AG04449 (cell line): ENCODE measurements at regions not wholly inside any gene's neighbourhood (a gene's known extent, or its start where the extent isn't known, plus 50 kb on each side); places are given as distances from the start of the nearest gene placed in this dataset.

ENCODE experiments used
- CTCF ChIA-PET: fragments of 350-600 bp; formaldehyde crosslinking; extraction: SDS; loops from one replicate; lab custom pipeline; 2021; ENCODE audit warnings: antibody characterized with exemption; lab: Yijun Ruan, JAX
- POLR2A ChIA-PET: fragments of 400-600, 350-600 bp; formaldehyde crosslinking; extraction: SDS; loops from one replicate; lab custom pipeline; 2020; ENCODE audit warnings: antibody characterized with exemption, inconsistent platforms; lab: Yijun Ruan, JAX
- DNase-seq: peaks from one replicate; pipeline ENCODE4 v3.0.0-alpha.2; 2010; ENCODE audit warnings: low read depth, low spot score
- H3K4me3 ChIP-seq: 2 replicates; pipeline ENCODE4 v1.5.1; 2011; ENCODE audit warnings: low read depth, mild to moderate bottlenecking, control low read depth, low read length
- TF ChIP-seq, protein P1 (sequence below): IDR thresholded peaks from one replicate; pipeline ENCODE4 v1.5.1; 2011; ENCODE audit warnings: mild to moderate bottlenecking, moderate library complexity, low read length, control low read depth, inconsistent platforms; ENCODE audit not compliant: insufficient read depth; ENCODE audit errors: missing control alignments

DNA sequence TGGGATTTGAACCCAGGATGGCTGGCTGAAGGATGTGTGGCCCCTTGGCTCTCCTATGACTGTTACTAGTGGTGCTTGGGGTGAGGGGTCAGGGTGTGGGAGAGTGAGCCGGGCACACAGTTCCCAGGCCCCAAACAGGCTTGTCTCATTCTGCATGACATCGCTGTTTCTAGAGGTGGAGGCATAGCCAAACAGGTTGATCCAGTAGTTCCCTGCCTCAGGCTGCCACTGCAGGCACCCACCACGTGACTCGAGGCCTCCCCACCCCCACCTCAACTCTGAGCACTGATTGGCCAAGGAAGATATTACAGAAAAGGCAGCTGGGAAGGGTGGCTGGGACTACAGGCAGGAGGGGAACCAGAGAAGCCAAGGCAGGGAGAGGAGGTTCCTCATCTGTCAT is 102.6 kb downstream of the NCOR2 start:
- ChIA-PET CTCF (interaction anchor here (2.1 kb wide), 1 partner anchor 10 kb away, joined by 5 read pairs; no protein-coding TSS in a partner anchor), POLR2A (no interaction called here)
- TF ChIP-seq, protein P1, sequence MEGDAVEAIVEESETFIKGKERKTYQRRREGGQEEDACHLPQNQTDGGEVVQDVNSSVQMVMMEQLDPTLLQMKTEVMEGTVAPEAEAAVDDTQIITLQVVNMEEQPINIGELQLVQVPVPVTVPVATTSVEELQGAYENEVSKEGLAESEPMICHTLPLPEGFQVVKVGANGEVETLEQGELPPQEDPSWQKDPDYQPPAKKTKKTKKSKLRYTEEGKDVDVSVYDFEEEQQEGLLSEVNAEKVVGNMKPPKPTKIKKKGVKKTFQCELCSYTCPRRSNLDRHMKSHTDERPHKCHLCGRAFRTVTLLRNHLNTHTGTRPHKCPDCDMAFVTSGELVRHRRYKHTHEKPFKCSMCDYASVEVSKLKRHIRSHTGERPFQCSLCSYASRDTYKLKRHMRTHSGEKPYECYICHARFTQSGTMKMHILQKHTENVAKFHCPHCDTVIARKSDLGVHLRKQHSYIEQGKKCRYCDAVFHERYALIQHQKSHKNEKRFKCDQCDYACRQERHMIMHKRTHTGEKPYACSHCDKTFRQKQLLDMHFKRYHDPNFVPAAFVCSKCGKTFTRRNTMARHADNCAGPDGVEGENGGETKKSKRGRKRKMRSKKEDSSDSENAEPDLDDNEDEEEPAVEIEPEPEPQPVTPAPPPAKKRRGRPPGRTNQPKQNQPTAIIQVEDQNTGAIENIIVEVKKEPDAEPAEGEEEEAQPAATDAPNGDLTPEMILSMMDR, result no peak
- H3K4me3 ChIP-seq, result no peak overlapping the region
- DNase-seq, result no peak

DNA sequence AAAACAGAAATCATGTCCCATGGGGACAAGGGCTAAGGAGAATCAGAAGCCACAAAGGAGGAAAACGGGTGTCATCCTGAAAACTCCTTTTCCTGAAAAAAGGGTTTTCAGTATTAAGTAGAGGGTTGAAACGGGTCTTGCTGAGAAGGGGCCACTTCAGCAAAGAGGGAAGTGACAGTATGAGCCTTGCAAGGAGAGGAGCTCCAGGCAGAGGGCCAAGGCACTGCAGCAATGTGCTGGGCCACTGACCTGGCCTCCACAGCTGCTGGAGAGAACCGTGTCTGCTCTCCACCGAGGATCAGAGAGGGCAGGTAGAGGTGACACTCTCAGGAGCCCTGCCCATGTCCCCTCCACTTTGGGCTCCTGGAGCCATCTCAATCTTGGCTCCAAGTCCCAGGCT is 103.3 kb downstream of the NCOR2 start:
- no peak overlapping the region for H3K4me3 ChIP-seq
- CTCF ChIA-PET, result interaction anchor here (0.6 to 2.1 kb wide), 2 partner anchors 9 to 10 kb away, joined by 3 to 5 read pairs; no protein-coding TSS in a partner anchor
- POLR2A ChIA-PET, result no interaction called here
- DNase-seq, result no peak
- TF ChIP-seq, protein P1, result no peak

DNA sequence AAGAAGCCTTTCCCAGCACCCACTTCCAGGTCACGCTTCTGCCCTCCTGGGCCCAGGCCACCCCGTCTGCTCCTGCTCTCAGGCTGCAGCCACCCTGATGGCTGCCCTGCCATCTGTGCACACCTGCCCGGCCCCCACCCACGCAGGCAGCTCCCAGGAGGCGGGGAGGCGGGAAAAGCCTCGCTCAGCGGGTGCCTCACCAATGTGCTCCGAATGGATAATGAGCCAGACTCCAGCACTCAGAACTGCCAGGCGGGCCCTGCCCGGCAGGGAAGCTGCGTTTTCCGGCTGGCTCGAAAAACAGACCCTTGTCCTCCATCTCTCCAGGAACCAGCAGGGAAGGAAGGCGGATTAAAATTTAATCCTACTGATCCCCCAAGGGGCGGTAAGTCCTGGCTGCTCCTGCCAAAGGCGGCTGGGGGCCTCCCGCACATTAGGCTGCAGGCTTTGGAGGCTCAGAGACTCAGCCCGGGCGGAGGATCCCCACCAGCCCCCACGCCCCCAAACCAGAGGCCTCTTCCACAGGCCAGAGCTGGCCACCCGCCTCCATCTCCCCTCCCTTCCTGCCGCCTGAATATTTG is 104.0 kb downstream of the NCOR2 start:
- no peak overlapping the region for H3K4me3 ChIP-seq
- CTCF ChIA-PET, result interaction anchor here (0.6 kb wide), 1 partner anchor 11 kb away, joined by 3 read pairs; no protein-coding TSS in a partner anchor
- TF ChIP-seq, protein P1, result no peak
- POLR2A ChIA-PET, result no interaction called here
- no peak for DNase-seq

DNA sequence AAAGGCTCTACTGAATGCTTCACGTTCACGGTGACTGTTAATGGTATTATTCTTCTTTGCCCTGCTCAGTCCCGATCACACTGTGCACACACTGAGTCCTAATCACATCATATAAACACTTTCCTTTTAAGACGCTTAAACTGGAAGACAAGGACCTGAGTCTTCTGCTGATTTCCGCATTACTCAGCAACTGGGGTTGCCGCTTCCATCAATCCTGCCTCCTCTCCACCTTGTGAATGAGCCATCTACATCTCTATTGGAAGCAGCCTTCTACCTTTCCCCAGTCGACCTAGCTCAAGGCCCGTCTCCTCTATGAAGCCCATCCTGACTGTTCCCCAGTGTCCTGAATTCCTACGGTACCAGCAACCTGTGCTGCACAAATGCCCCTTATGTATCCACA is 104.7 kb downstream of the NCOR2 start:
- no peak for DNase-seq
- H3K4me3 ChIP-seq, result no peak overlapping the region
- ChIA-PET POLR2A (no interaction called here), CTCF (no interaction called here)
- TF ChIP-seq, protein P1, result no peak

DNA sequence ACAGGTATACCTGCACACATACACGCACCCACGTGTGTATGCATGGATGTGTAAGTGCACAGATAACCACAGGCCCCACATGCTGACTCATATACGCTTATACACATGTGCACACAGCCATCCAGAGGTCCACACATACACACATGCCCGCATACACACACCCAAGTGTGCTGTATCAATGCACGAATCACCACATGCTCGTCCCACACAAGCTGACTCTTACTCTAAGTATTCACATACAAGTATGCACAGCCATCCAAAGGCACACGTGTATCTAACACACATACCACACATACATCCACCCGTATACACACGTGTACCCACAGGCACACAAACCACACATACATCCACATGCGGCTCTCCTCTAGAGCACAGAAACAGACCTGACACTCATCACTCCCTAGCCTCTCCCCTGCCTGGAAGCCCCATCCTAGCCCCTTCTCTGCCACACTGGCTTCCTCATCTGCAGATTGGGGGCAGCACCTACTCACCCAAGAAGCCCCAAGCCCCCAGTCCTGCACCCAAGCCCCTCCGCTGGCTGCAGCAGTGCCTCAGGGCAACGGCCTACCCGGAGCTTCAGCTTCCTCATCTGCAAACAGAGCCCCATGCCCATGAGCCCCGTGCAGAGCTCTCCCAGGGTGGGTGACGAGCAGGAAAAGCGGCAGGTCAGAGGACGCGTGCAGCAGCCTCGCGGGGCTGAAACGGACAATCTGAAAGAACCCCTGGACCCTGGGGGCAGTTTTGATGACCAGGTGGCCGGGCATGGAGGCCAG is 105.4 kb downstream of the NCOR2 start:
- H3K4me3 ChIP-seq, result no peak overlapping the region
- POLR2A ChIA-PET, result no interaction called here
- CTCF ChIA-PET, result interaction anchor here (1.2 kb wide), 1 partner anchor 305 kb away, joined by 4 read pairs; no protein-coding TSS in a partner anchor
- no peak for DNase-seq
- TF ChIP-seq, protein P1, result no peak

DNA sequence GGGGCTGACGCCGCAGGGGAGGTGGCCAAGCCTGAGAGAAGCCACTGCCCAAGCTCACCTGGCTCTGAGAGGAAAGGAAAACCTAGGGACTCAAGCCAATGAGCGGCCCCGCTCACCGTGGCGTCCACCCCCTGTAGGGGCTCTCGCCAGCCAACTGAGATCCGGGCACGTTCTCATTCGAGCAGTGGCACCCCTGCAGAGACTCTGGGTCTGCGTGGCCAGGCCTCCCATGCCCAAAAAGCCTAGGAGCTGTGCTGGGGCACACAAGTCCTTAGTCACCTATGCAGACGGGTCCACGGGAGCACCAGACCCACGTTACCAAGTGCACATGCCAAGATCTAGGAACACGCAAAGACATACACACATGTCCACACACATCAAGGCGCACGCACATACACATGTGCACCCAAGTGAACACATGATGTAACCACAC is 106.2 kb downstream of the NCOR2 start:
- DNase-seq, result no peak
- TF ChIP-seq, protein P1, result no peak
- POLR2A ChIA-PET, result no interaction called here
- CTCF ChIA-PET, result interaction anchor here (1.2 kb wide), 1 partner anchor 306 kb away, joined by 4 read pairs; no protein-coding TSS in a partner anchor
- no peak overlapping the region for H3K4me3 ChIP-seq
